H9 (cell line): ENCODE measurements at regions not wholly inside any gene's neighbourhood (a gene's known extent, or its start where the extent isn't known, plus 50 kb on each side); places are given as distances from the start of the nearest gene placed in this dataset.

Source experiments
- DNase-seq: peaks from one replicate; pipeline ENCODE4 v3.0.0-alpha.2; 2017
- H2AFZ ChIP-seq: one replicate; pipeline ENCODE4 v1.6.1; 2013; ENCODE audit warnings: mild to moderate bottlenecking, low read length, control low read depth, moderate library complexity
- H2AK5ac ChIP-seq: 2 replicates; pipeline ENCODE4 v1.6.1; 2013; ENCODE audit warnings: low read length, control low read depth, mixed read lengths; ENCODE audit not compliant: insufficient read length
- H2BK120ac ChIP-seq: one replicate; pipeline ENCODE4 v1.6.1; 2013; ENCODE audit warnings: low read depth, mild to moderate bottlenecking, low read length, control low read depth, inconsistent platforms; ENCODE audit not compliant: poor library complexity, severe bottlenecking
- H2BK12ac ChIP-seq: 2 replicates; pipeline ENCODE4 v1.6.1; 2013; ENCODE audit warnings: low read length, control low read depth, mixed read lengths, low read depth; ENCODE audit not compliant: insufficient read length
- H2BK15ac ChIP-seq: 2 replicates; pipeline ENCODE4 v1.6.1; 2013; ENCODE audit warnings: low read depth, low read length, control low read depth
- H2BK20ac ChIP-seq: one replicate; pipeline ENCODE4 v1.6.1; 2013; ENCODE audit warnings: low read depth, mild to moderate bottlenecking, low read length, control low read depth, inconsistent platforms; ENCODE audit not compliant: poor library complexity, severe bottlenecking
- H2BK5ac ChIP-seq: 2 replicates; pipeline ENCODE4 v1.6.1; 2013; ENCODE audit warnings: low read length, control low read depth, mixed read lengths; ENCODE audit not compliant: insufficient read length
- H3K14ac ChIP-seq: 2 replicates; pipeline ENCODE4 v1.6.1; 2013; ENCODE audit warnings: low read length, control low read depth; ENCODE audit not compliant: insufficient read depth
- H3K18ac ChIP-seq: 2 replicates; pipeline ENCODE4 v1.6.1; 2013; ENCODE audit warnings: low read depth, mild to moderate bottlenecking, mixed read lengths, low read length, control low read depth; ENCODE audit not compliant: insufficient read length
- H3K23ac ChIP-seq: 2 replicates; pipeline ENCODE4 v1.6.1; 2013; ENCODE audit warnings: low read length, control low read depth, mixed read lengths, low read depth; ENCODE audit not compliant: insufficient read length
- H3K23me2 ChIP-seq: 2 replicates; pipeline ENCODE4 v1.6.1; 2013; ENCODE audit warnings: low read depth, mild to moderate bottlenecking, mixed read lengths, low read length, control low read depth; ENCODE audit not compliant: insufficient read length, poor library complexity, severe bottlenecking
- H3K27ac ChIP-seq: 2 replicates; pipeline ENCODE4 v1.5.1; 2013; ENCODE audit warnings: low read length, control low read depth, mixed read lengths, low read depth; ENCODE audit not compliant: insufficient read length
- H3K27me3 ChIP-seq: 2 replicates; pipeline ENCODE4 v1.6.1; 2013; ENCODE audit warnings: low read length, control low read depth, inconsistent platforms; ENCODE audit not compliant: insufficient read depth
- H3K4ac ChIP-seq: 2 replicates; pipeline ENCODE4 v1.6.1; 2013; ENCODE audit warnings: low read depth, mild to moderate bottlenecking, control low read depth, inconsistent platforms, low read length, moderate library complexity
- H3K4me1 ChIP-seq: 2 replicates; pipeline ENCODE4 v1.6.1; 2013; ENCODE audit warnings: low read length, control low read depth, inconsistent platforms; ENCODE audit not compliant: insufficient read depth
- H3K4me2 ChIP-seq: 2 replicates; pipeline ENCODE4 v1.6.1; 2013; ENCODE audit warnings: low read length, control low read depth, mixed read lengths; ENCODE audit not compliant: insufficient read length, insufficient read depth
- H3K56ac ChIP-seq: 2 replicates; pipeline ENCODE4 v1.6.1; 2013; ENCODE audit warnings: low read depth, mild to moderate bottlenecking, mixed read lengths, low read length, control low read depth; ENCODE audit not compliant: insufficient read length
- H3K79me1 ChIP-seq: 2 replicates; pipeline ENCODE4 v1.6.1; 2013; ENCODE audit warnings: low read depth, mild to moderate bottlenecking, moderate library complexity, low read length, control low read depth, inconsistent platforms; ENCODE audit not compliant: insufficient read depth, poor library complexity, severe bottlenecking
- H3K79me2 ChIP-seq: 2 replicates; pipeline ENCODE4 v1.6.1; 2013; ENCODE audit warnings: low read length, control low read depth, inconsistent platforms; ENCODE audit not compliant: insufficient read depth
- H3K9ac ChIP-seq: 2 replicates; pipeline ENCODE4 v1.6.1; 2013; ENCODE audit warnings: low read length, control low read depth, mixed read lengths; ENCODE audit not compliant: insufficient read length; ENCODE audit errors: extremely low read depth
- H3K9me3 ChIP-seq: one replicate; pipeline ENCODE4 v1.6.1; 2013; ENCODE audit warnings: low read depth, low read length, inconsistent platforms; ENCODE audit not compliant: control insufficient read depth
- H3T11ph ChIP-seq: one replicate; pipeline ENCODE4 v1.6.1; 2013; ENCODE audit warnings: mild to moderate bottlenecking, low read length, control low read depth, inconsistent platforms
- H4K20me1 ChIP-seq: one replicate; pipeline ENCODE4 v1.6.1; 2013; ENCODE audit not compliant: control insufficient read depth, insufficient read length, insufficient read depth
- H4K5ac ChIP-seq: 2 replicates; pipeline ENCODE4 v1.6.1; 2013; ENCODE audit warnings: low read depth, mild to moderate bottlenecking, mixed read lengths, low read length, control low read depth; ENCODE audit not compliant: insufficient read length
- H4K8ac ChIP-seq: replicated peaks from 2 replicates; pipeline ENCODE4 v1.6.1; 2013; ENCODE audit warnings: low read length, control low read depth, mixed read lengths, low read depth; ENCODE audit not compliant: insufficient read length
- H4K91ac ChIP-seq: 2 replicates; pipeline ENCODE4 v1.6.1; 2013; ENCODE audit warnings: low read depth, mild to moderate bottlenecking, moderate library complexity, mixed read lengths, low read length, control low read depth; ENCODE audit not compliant: insufficient read length
- H3K27ac Mint-ChIP-seq, 3 experiments: 2 replicates in 2 of 3; 3 replicates in 1 of 3; pipeline ENCODE4 v1.8.0; 2020 to 2021; ENCODE audit warnings: mixed read lengths in 3 of 3, mild to moderate bottlenecking in 1 of 3, moderate library complexity in 1 of 3
- H3K27me3 Mint-ChIP-seq: 2 replicates; pipeline ENCODE4 v1.8.0; 2021; ENCODE audit warnings: low read depth, mild to moderate bottlenecking, moderate library complexity, mixed read lengths
- H3K36me3 Mint-ChIP-seq, 3 experiments: 2 replicates in 2 of 3; 3 replicates in 1 of 3; pipeline ENCODE4 v1.8.0; 2020 to 2021; ENCODE audit warnings: low read depth in 3 of 3, mixed read lengths in 3 of 3; ENCODE audit not compliant: insufficient read depth in 1 of 3
- H3K4me1 Mint-ChIP-seq, 2 experiments: 2 replicates each; pipeline ENCODE4 v1.8.0; 2020; ENCODE audit warnings: mixed read lengths in 2 of 2
- H3K4me3 Mint-ChIP-seq, 2 experiments: 2 replicates in 1 of 2; 3 replicates in 1 of 2; pipeline ENCODE4 v1.8.0; 2020 to 2021; ENCODE audit warnings: mild to moderate bottlenecking in 2 of 2, mixed read lengths in 2 of 2, moderate library complexity in 1 of 2
- H3K9me3 Mint-ChIP-seq, 2 experiments: 2 replicates in 1 of 2; 3 replicates in 1 of 2; pipeline ENCODE4 v1.8.0; 2020; ENCODE audit warnings: mild to moderate bottlenecking in 2 of 2, mixed read lengths in 2 of 2, moderate library complexity in 1 of 2
- WGBS: extraction: QIAGEN DNeasy Blood & Tissue Kit; methylation state at CpG from one replicate; pipeline ENCODE4 v1.1.7; 2013; ENCODE audit warnings: missing lambda C conversion rate, low lambda C conversion rate, mixed read lengths; ENCODE audit not compliant: insufficient read length; ENCODE audit errors: extremely low coverage; 5-methylcytosine and 5-hydroxymethylcytosine counted together
- TF ChIP-seq, protein P1 (sequence below): fragments of 200-600 bp; sonication (generic); conservative IDR thresholded peaks from 3 replicates; pipeline ENCODE4 v1.8.0; 2021; ENCODE audit warnings: antibody characterized with exemption, mild to moderate bottlenecking

GRCh38 chr22:49567899-49568750, 259.5 kb downstream of the BRD1 start:
- Histone ChIP-seq H3K9ac (no peak overlapping the region), H3T11ph (no peak overlapping the region), H3K4ac (no peak overlapping the region), H4K5ac (no peak overlapping the region), H3K4me2 (no peak overlapping the region), H4K91ac (no peak overlapping the region), H3K4me1 (no peaks in the 10 kb centered on the region), H3K79me2 (no peaks in the 10 kb centered on the region), H2BK20ac (no peak overlapping the region), H2AK5ac (no peak overlapping the region), H3K18ac (no peak overlapping the region), H3K23ac (no peak overlapping the region), H3K56ac (no peak overlapping the region), H3K79me1 (no peaks in the 10 kb centered on the region), H2AFZ (no peak overlapping the region), H2BK5ac (no peak overlapping the region), H2BK120ac (no peak overlapping the region), H3K14ac (no peak overlapping the region; the same call in 1 of the 2 replicates), H3K23me2 (no peaks in the 10 kb centered on the region), H3K27me3 (no peaks in the 10 kb centered on the region), H4K8ac (no peak overlapping the region), H2BK15ac (no peak overlapping the region), H3K9me3 (no peaks in the 10 kb centered on the region), H3K27ac (no peak overlapping the region), H4K20me1 (no peaks in the 10 kb centered on the region), H2BK12ac (no peak overlapping the region)
- DNase-seq = peak; percentile 25
- peaks cover 2% of the 10 kb centered on the region for H3K27me3 Mint-ChIP-seq
- WGBS = no CpG with 5 or more reads among the region's 25 CpGs
- H3K4me3 Mint-ChIP-seq = no peak overlapping the region
- TF ChIP-seq, protein P1, sequence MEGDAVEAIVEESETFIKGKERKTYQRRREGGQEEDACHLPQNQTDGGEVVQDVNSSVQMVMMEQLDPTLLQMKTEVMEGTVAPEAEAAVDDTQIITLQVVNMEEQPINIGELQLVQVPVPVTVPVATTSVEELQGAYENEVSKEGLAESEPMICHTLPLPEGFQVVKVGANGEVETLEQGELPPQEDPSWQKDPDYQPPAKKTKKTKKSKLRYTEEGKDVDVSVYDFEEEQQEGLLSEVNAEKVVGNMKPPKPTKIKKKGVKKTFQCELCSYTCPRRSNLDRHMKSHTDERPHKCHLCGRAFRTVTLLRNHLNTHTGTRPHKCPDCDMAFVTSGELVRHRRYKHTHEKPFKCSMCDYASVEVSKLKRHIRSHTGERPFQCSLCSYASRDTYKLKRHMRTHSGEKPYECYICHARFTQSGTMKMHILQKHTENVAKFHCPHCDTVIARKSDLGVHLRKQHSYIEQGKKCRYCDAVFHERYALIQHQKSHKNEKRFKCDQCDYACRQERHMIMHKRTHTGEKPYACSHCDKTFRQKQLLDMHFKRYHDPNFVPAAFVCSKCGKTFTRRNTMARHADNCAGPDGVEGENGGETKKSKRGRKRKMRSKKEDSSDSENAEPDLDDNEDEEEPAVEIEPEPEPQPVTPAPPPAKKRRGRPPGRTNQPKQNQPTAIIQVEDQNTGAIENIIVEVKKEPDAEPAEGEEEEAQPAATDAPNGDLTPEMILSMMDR = no peak
- no peaks in the 10 kb centered on the region for H3K36me3 Mint-ChIP-seq
- H3K9me3 Mint-ChIP-seq = no peaks in the 10 kb centered on the region
- H3K27ac Mint-ChIP-seq = peak overlapping the region in 1 of 3 experiments; percentile 80; a peak in 2 of 7 replicates
- no peaks in the 10 kb centered on the region for H3K4me1 Mint-ChIP-seq
